ENCODE measurements at regions not wholly inside any gene's neighbourhood (a gene's known extent, or its start where the extent isn't known, plus 50 kb on each side); places are given as distances from the start of the nearest gene placed in this dataset.

GRCh38 chr3:73681198-73681597 lies 56.5 kb upstream of the PDZRN3 start:
- Histone ChIP-seq H3K36me3 (ENCODE audit: control insufficient read depth in 2 of 2, extremely low read depth in 1 of 2, insufficient read depth in 2 of 2, low read length in 2 of 2) (no peaks in the 10 kb centered on the region), H3K4me3 (ENCODE audit: control insufficient read depth in 2 of 3, extremely low read depth in 1 of 3, insufficient read depth in 2 of 3, low read depth in 1 of 3, low read length in 3 of 3) (no peak overlapping the region), H3K9me3 (ENCODE audit: control insufficient read depth, low read depth, low read length) (no peaks in the 10 kb centered on the region), H3K9ac (ENCODE audit: control insufficient read depth, extremely low read depth, insufficient read depth, low read length) (no peak overlapping the region), H3K27me3 (ENCODE audit: control insufficient read depth, extremely low read depth, insufficient read depth, low read length) (no peaks in the 10 kb centered on the region), H3K27ac (ENCODE audit: control insufficient read depth, insufficient read depth, low read length) (no peak overlapping the region), H3K9me1 (ENCODE audit: control insufficient read depth, extremely low read depth, insufficient read depth, low read length) (no peaks in the 10 kb centered on the region), H3K4me1 (ENCODE audit: control insufficient read depth, extremely low read depth, insufficient read depth, low read length) (no peaks in the 10 kb centered on the region), H3K4me2 (ENCODE audit: control insufficient read depth, extremely low read depth, insufficient read depth, low read depth, low read length) (no peak overlapping the region), H2AFZ (ENCODE audit: control insufficient read depth, low read length) (no peak overlapping the region), H4K20me1 (ENCODE audit: control insufficient read depth, extremely low read depth, insufficient read depth, low read length) (no peaks in the 10 kb centered on the region), H3K79me2 (ENCODE audit: control insufficient read depth, insufficient read depth, low read length) (no peaks in the 10 kb centered on the region)
- DNase-seq (ENCODE audit: low read depth, low spot score) (no peak), FAIRE-seq (no peak)
- dilution Hi-C loops (cut with MboI; ENCODE audit: extremely low pct_ligation_motif_present, low sequenced_read_pairs), result no loop called here
- TF ChIP-seq EZH2 (IDR thresholded peaks at IDR 0.05; ENCODE audit: low read length) (no peak), CTCF (optimal IDR thresholded peaks at IDR 0.05 in 1 of 3, IDR thresholded peaks at IDR 0.05 in 1 of 3, conservative IDR thresholded peaks at IDR 0.05 in 1 of 3; ENCODE audit: extremely low read depth in 1 of 3, insufficient read depth in 2 of 3, low read length in 3 of 3) (no peak)

- Histone ChIP-seq H3K9me3 (ENCODE audit: control insufficient read depth, low read depth, low read length) (no peaks in the 10 kb centered on the region), H3K4me3 (ENCODE audit: control insufficient read depth in 2 of 3, extremely low read depth in 1 of 3, insufficient read depth in 2 of 3, low read depth in 1 of 3, low read length in 3 of 3) (no peak overlapping the region), H3K79me2 (ENCODE audit: control insufficient read depth, insufficient read depth, low read length) (no peaks in the 10 kb centered on the region), H3K27me3 (ENCODE audit: control insufficient read depth, extremely low read depth, insufficient read depth, low read length) (no peaks in the 10 kb centered on the region), H2AFZ (ENCODE audit: control insufficient read depth, low read length) (no peak overlapping the region), H3K27ac (ENCODE audit: control insufficient read depth, insufficient read depth, low read length) (no peak overlapping the region), H3K9ac (ENCODE audit: control insufficient read depth, extremely low read depth, insufficient read depth, low read length) (no peak overlapping the region), H3K36me3 (ENCODE audit: control insufficient read depth in 2 of 2, extremely low read depth in 1 of 2, insufficient read depth in 2 of 2, low read length in 2 of 2) (no peaks in the 10 kb centered on the region), H4K20me1 (ENCODE audit: control insufficient read depth, extremely low read depth, insufficient read depth, low read length) (no peaks in the 10 kb centered on the region), H3K9me1 (ENCODE audit: control insufficient read depth, extremely low read depth, insufficient read depth, low read length) (no peaks in the 10 kb centered on the region), H3K4me1 (ENCODE audit: control insufficient read depth, extremely low read depth, insufficient read depth, low read length) (no peaks in the 10 kb centered on the region), H3K4me2 (ENCODE audit: control insufficient read depth, extremely low read depth, insufficient read depth, low read depth, low read length) (no peak overlapping the region)
- TF ChIP-seq EZH2 (IDR thresholded peaks at IDR 0.05; ENCODE audit: low read length) (no peak), CTCF (optimal IDR thresholded peaks at IDR 0.05 in 1 of 3, IDR thresholded peaks at IDR 0.05 in 1 of 3, conservative IDR thresholded peaks at IDR 0.05 in 1 of 3; ENCODE audit: extremely low read depth in 1 of 3, insufficient read depth in 2 of 3, low read length in 3 of 3) (no peak)
- FAIRE-seq (no peak), DNase-seq (ENCODE audit: low read depth, low spot score) (no peak)
- dilution Hi-C loops (cut with MboI; ENCODE audit: extremely low pct_ligation_motif_present, low sequenced_read_pairs), result no loop called here
Observed at GRCh38 chr3:73680391-73681095, 55.8 kb upstream of the PDZRN3 start.
